Activated naive CD4-positive, alpha-beta T cell treated with anti-CD3 and anti-CD28 coated beads, Interleukin-2, amount 50 U/mL, for 16 hours (primary cell): ENCODE measurements at regions not wholly inside any gene's neighbourhood (a gene's known extent, or its start where the extent isn't known, plus 50 kb on each side); places are given as distances from the start of the nearest gene placed in this dataset.

Source experiments
- DNase-seq: peaks from one replicate; pipeline ENCODE4 v3.0.0-alpha.2; 2020

GRCh38 chr10:4035599-4035945 lies 250.6 kb upstream of the KLF6 start:
- no peak for DNase-seq

- no peak for DNase-seq
These were observed 250.0 kb upstream of the KLF6 start for GRCh38 chr10:4034907-4035598.

GRCh38 chr10:4033341-4033896 lies 248.4 kb upstream of the KLF6 start:
- no peak for DNase-seq

- no peak for DNase-seq
These were observed 244.9 kb upstream of the KLF6 start for GRCh38 chr10:4029866-4030265.

- no peak for DNase-seq
These were observed 244.0 kb upstream of the KLF6 start for GRCh38 chr10:4028854-4029583.

GRCh38 chr10:4028027-4028471 lies 243.0 kb upstream of the KLF6 start:
- no peak for DNase-seq

GRCh38 chr10:4025339-4025738 lies 240.3 kb upstream of the KLF6 start:
- no peak for DNase-seq

GRCh38 chr10:4024516-4025245 lies 239.7 kb upstream of the KLF6 start:
- no peak for DNase-seq

GRCh38 chr10:4024027-4024426 lies 239.0 kb upstream of the KLF6 start:
- DNase-seq: no peak

GRCh38 chr10:4022473-4022872 lies 237.5 kb upstream of the KLF6 start:
- no peak for DNase-seq

- DNase-seq: no peak
These were observed 235.6 kb upstream of the KLF6 start for GRCh38 chr10:4020631-4021030.

GRCh38 chr10:4018054-4018511 lies 233.1 kb upstream of the KLF6 start:
- no peak for DNase-seq

GRCh38 chr10:4017336-4017735 lies 232.3 kb upstream of the KLF6 start:
- no peak for DNase-seq

GRCh38 chr10:4016214-4016740 lies 231.3 kb upstream of the KLF6 start:
- no peak for DNase-seq

- no peak for DNase-seq
These were observed 228.7 kb upstream of the KLF6 start for GRCh38 chr10:4013651-4014121.

- DNase-seq: no peak
These were observed 227.8 kb upstream of the KLF6 start for GRCh38 chr10:4012848-4013247.

GRCh38 chr10:4011136-4011812 lies 226.3 kb upstream of the KLF6 start:
- no peak for DNase-seq

- DNase-seq: no peak
These were observed 223.8 kb upstream of the KLF6 start for GRCh38 chr10:4008676-4009382.

- no peak for DNase-seq
These were observed 222.8 kb upstream of the KLF6 start for GRCh38 chr10:4007771-4008170.

- no peak for DNase-seq
These were observed 221.8 kb upstream of the KLF6 start for GRCh38 chr10:4006858-4007257.

- no peak for DNase-seq
These were observed 221.0 kb upstream of the KLF6 start for GRCh38 chr10:4006051-4006450.

GRCh38 chr10:4004990-4005389 lies 220.0 kb upstream of the KLF6 start:
- DNase-seq: no peak
